GM04503 (cell line): ENCODE measurements at regions not wholly inside any gene's neighbourhood (a gene's known extent, or its start where the extent isn't known, plus 50 kb on each side); places are given as distances from the start of the nearest gene placed in this dataset.

Experiments used
- DNase-seq: peaks from one replicate; pipeline ENCODE4 v3.0.0-alpha.2; 2012; ENCODE audit warnings: low read depth

DNA sequence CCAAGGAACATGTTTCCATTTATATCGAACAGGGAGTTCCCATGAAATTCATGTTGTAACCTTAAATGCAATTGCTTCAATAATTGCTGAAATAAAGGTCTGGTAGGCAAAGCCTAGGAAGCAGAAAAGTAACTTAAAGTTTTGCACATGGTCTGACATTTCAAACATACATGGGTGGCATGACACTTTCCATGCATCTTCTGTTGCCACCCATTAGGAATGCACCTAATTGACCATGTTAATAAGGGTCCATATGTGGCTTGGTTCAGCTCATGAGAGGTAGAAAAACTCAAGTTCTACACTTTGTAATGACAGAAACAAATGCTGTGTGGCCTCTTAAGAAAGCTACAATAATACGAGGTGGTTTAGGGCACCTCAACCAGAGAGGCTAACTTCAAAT, 72.0 kb upstream of the GORAB start:
- no peak for DNase-seq

- no peak for DNase-seq
Observed at GRCh38 chr1:170460414-170461155, 71.4 kb upstream of the GORAB start.

GRCh38 chr1:170461291-170461747, 70.6 kb upstream of the GORAB start:
- peak; percentile 65 for DNase-seq

DNA sequence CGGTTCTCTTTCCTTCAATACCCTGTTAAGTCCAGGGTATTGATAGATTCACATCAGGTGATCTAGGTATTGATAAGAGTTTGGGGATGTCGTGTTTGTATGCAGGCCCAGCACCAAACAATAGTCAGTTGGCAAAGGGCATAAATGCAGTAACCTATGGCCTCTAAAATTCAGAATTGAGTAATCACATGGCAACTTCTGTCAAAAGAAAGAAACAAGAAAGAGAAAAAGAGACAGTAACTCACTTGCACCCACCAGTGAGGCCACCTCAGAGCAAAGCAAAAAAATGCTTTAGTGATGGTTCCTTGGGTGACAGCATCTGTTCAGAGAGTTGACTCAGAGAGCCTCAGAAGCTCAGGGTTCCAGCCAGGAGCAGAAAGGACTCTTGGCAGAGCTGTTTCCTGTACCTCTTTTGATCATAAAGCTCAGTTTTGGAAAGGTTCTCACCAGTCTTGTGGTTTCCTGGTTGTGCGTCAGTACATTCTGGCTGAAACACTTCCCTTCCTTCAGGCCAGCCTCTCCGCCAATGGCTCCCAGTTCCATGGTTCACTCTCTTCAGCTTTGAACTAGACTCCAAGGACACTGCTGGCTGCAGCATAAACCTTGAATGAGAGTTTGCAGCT, 70.1 kb upstream of the GORAB start:
- DNase-seq, result peak; percentile 92

DNA sequence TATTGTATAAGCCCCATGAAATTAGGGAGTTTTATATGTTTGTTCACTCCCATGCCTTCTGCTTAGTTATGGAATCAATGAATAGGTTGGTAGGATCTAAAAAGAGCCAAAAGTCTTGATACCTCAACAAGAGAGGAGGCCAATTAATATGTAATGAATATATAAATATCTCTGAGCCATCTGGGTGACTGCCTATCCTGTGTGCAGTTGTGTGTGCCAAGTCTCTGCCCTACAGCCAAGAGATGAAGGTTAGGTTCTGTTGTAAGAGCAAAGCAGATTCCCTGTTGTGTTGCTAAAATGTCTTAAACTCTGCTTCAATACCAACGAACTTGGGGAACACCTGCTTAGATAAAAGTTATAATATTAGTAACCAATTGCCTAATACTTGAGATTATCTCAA, 61.8 kb upstream of the GORAB start:
- DNase-seq, result no peak

- DNase-seq, result peak; percentile 80
Observed at GRCh38 chr1:170471398-170472053, 60.4 kb upstream of the GORAB start.

DNA sequence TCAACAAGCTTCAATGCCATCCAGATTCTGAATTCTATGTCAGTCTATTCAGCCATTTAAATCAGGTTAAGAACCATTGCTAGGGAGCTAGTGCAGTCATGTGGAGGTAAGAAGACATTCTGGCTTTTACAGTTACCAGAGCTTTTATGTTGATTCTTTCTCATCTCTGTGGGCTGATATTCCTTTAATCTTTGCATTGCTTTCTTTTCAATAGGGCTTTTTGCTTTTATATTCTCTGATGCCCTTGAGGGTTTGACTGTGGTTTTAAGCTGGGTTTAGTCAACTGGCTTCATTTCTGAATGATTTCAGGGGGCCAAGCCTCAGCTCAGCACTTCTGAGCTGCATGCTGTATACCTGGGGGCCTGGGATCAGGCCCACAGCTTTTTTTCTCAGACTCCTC, 51.0 kb upstream of the GORAB start:
- DNase-seq, result no peak
